HCT116 (cell line): ENCODE measurements at regions not wholly inside any gene's neighbourhood (a gene's known extent, or its start where the extent isn't known, plus 50 kb on each side); places are given as distances from the start of the nearest gene placed in this dataset.

ENCODE experiments used
- CBX3 ChIP-seq: IDR thresholded peaks from 2 replicates; pipeline ENCODE4 v1.6.1; 2012; ENCODE audit warnings: low read depth
- EZH2 ChIP-seq: fragments of 200-600 bp; sonication (generic); IDR thresholded peaks from 2 replicates; pipeline ENCODE4 v1.6.1; 2017; ENCODE audit warnings: antibody characterized with exemption, mixed run types
- EZH2phosphoT487 ChIP-seq: fragments of 200-600 bp; IDR thresholded peaks from 2 replicates; pipeline ENCODE4 v1.6.1; 2018; ENCODE audit warnings: antibody characterized with exemption, borderline replicate concordance
- POLR2A ChIP-seq: IDR thresholded peaks from 2 replicates; pipeline ENCODE4 v1.7.0; 2011; ENCODE audit warnings: borderline replicate concordance; ENCODE audit not compliant: insufficient read depth, insufficient read length; ENCODE audit errors: extremely low read depth
- SIN3A ChIP-seq: IDR thresholded peaks from 2 replicates; pipeline ENCODE4 v1.6.1; 2012; ENCODE audit warnings: low read depth
- TF ChIP-seq, protein P1 (sequence below): IDR thresholded peaks from 2 replicates; pipeline ENCODE4 v1.6.1; 2012; ENCODE audit warnings: low read depth
- TF ChIP-seq, protein P2 (sequence below), 3 experiments: fragments of 200-600 bp in 1 of 3; sonication (generic) in 1 of 3; IDR thresholded peaks in 2 of 3; conservative IDR thresholded peaks in 1 of 3; 2 replicates each; pipeline ENCODE4 v1.5.1; 2012 to 2017; ENCODE audit warnings: low read depth in 2 of 3, low read length in 2 of 3, antibody characterized with exemption in 1 of 3, borderline replicate concordance in 1 of 3, control low read depth in 1 of 3, mild to moderate bottlenecking in 1 of 3, mixed read lengths in 1 of 3, mixed run types in 1 of 3, moderate library complexity in 1 of 3; ENCODE audit not compliant: insufficient read depth in 1 of 3
- TF ChIP-seq, protein P3 (sequence below): IDR thresholded peaks from 2 replicates; pipeline ENCODE4 v1.6.1; 2012

DNA sequence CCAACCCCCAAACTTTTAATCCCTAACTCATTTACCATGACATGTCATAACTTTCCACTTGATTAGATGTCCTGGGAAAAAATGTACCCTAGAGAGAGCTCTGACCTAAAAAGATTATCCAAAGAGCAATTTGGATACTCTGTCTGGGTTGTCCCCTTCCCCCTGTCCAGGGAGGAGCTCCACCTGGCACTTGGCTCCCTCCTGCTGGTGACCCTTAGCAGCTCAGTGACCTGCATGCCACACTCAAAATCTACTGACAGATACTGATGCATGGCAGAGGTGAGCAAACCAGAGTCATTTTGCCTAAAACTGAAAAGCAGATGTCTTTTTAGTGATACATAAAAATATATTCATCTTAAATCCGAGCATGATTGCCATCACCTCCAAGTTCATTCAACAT, 442.3 kb upstream of the CHRM3 start:
- no peak for TF ChIP-seq SIN3A
- TF ChIP-seq EZH2phosphoT487: no peak
- TF ChIP-seq POLR2A: no peak
- no peak for TF ChIP-seq EZH2
- TF ChIP-seq, protein P1, sequence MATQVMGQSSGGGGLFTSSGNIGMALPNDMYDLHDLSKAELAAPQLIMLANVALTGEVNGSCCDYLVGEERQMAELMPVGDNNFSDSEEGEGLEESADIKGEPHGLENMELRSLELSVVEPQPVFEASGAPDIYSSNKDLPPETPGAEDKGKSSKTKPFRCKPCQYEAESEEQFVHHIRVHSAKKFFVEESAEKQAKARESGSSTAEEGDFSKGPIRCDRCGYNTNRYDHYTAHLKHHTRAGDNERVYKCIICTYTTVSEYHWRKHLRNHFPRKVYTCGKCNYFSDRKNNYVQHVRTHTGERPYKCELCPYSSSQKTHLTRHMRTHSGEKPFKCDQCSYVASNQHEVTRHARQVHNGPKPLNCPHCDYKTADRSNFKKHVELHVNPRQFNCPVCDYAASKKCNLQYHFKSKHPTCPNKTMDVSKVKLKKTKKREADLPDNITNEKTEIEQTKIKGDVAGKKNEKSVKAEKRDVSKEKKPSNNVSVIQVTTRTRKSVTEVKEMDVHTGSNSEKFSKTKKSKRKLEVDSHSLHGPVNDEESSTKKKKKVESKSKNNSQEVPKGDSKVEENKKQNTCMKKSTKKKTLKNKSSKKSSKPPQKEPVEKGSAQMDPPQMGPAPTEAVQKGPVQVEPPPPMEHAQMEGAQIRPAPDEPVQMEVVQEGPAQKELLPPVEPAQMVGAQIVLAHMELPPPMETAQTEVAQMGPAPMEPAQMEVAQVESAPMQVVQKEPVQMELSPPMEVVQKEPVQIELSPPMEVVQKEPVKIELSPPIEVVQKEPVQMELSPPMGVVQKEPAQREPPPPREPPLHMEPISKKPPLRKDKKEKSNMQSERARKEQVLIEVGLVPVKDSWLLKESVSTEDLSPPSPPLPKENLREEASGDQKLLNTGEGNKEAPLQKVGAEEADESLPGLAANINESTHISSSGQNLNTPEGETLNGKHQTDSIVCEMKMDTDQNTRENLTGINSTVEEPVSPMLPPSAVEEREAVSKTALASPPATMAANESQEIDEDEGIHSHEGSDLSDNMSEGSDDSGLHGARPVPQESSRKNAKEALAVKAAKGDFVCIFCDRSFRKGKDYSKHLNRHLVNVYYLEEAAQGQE: no peak
- TF ChIP-seq, protein P2, sequence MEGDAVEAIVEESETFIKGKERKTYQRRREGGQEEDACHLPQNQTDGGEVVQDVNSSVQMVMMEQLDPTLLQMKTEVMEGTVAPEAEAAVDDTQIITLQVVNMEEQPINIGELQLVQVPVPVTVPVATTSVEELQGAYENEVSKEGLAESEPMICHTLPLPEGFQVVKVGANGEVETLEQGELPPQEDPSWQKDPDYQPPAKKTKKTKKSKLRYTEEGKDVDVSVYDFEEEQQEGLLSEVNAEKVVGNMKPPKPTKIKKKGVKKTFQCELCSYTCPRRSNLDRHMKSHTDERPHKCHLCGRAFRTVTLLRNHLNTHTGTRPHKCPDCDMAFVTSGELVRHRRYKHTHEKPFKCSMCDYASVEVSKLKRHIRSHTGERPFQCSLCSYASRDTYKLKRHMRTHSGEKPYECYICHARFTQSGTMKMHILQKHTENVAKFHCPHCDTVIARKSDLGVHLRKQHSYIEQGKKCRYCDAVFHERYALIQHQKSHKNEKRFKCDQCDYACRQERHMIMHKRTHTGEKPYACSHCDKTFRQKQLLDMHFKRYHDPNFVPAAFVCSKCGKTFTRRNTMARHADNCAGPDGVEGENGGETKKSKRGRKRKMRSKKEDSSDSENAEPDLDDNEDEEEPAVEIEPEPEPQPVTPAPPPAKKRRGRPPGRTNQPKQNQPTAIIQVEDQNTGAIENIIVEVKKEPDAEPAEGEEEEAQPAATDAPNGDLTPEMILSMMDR (IDR thresholded peaks at IDR 0.05 in 2 of 3, conservative IDR thresholded peaks at IDR 0.05 in 1 of 3; ENCODE audit: borderline replicate concordance in 1 of 3, insufficient read depth in 1 of 3, low read depth in 2 of 3, low read length in 2 of 3): no peak
- no peak for TF ChIP-seq CBX3
- TF ChIP-seq, protein P3, sequence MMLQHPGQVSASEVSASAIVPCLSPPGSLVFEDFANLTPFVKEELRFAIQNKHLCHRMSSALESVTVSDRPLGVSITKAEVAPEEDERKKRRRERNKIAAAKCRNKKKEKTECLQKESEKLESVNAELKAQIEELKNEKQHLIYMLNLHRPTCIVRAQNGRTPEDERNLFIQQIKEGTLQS: no peak
